Limb (tissue), 2 donors: ENCODE measurements at regions not wholly inside any gene's neighbourhood (a gene's known extent, or its start where the extent isn't known, plus 50 kb on each side); places are given as distances from the start of the nearest gene placed in this dataset.

Experiments used
- DNase-seq, 2 donors: peaks; one replicate each; pipeline ENCODE4 v3.0.0-alpha.2; 2016; ENCODE audit errors: extremely low spot score in 2 of 2

GRCh38 chr14:24693353-24693737, 59.4 kb upstream of the GZMB start:
- DNase-seq, result no peak

DNA sequence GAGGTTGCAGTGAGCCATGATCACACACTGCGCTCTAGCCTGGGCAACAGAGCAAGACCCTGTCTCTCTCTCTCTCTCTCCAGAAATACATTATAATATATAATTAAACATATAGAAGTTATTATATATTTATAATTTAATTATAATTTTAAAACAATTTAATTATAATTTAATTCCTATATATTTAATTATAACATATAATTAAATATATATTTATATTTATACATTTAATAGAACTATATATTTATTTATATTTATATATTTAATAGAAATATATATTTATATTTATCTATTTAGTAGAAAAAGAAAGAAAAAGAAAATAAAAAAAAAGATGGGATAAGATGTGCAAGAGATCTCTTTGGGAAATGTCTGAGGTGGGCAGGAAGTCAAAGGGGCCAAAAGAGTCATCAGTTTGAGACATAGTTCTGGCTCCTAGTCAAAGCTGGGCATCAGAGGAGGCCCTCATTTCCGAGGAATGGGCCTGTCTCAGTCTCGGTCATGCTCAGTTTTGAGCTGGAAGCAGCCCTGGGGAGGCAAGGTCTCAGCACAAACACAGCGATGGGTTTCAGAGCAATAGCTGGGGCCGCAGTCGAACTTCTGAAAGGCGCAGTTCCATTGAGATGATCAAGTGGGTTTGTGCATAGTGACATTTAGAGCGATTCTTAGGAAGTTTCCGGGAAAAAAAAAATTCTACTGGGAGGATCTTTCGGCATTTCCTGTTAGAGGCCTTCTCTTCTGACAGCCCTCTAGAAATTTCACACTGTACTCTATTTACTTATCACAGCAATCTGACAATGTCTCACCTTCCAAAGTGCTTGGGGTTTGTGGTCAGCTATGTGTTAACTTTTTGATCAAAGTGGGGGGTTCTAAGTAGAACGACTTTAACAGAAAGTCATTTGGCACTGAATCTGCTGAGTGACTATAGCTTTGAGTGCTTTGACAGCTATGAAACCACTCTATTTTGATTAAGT, 58.7 kb upstream of the GZMB start:
- DNase-seq, result no peak

DNA sequence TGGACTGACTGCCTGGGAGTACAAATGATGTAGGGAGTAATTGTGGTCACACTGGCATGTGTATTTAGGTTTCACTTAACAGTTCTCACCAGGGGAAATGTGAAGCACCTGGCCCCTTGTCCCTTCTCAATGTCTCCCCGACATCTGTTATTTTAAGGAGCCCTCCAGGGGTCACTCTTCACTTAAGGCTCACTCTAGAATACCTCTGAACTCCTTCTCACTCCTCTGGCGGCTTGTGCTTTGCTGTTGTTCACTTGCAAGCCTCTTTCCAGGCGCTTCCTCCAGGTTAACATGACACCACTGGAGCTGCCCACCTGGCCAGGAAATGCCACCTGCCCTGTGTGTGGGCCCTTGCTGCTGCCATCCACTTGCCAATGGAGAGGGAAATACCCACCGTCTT, 56.5 kb upstream of the GZMB start:
- no peak for DNase-seq

GRCh38 chr14:24688030-24688658, 54.2 kb upstream of the GZMB start:
- DNase-seq, result no peak
